Suprapubic skin (tissue), 4 donors: ENCODE measurements at regions not wholly inside any gene's neighbourhood (a gene's known extent, or its start where the extent isn't known, plus 50 kb on each side); places are given as distances from the start of the nearest gene placed in this dataset.
"Not testable (repeated sequence)": the region's sequence is repeated elsewhere in the genome, so short reads cannot be mapped to it uniquely, and the experiment has no call there.

Experiments used
- DNase-seq, 2 donors: peaks; one replicate each; pipeline ENCODE4 v3.0.0-alpha.2; 2019; ENCODE audit warnings: low spot score in 2 of 2
- H3K27ac ChIP-seq: fragments of 200-600 bp; sonication (generic); one replicate; pipeline ENCODE4 v1.5.1; 2019
- H3K27me3 ChIP-seq: fragments of 200-600 bp; sonication (generic); one replicate; pipeline ENCODE4 v1.5.1; 2019
- H3K36me3 ChIP-seq: fragments of 200-600 bp; sonication (generic); one replicate; pipeline ENCODE4 v1.5.1; 2019
- H3K4me1 ChIP-seq: fragments of 200-600 bp; sonication (generic); one replicate; pipeline ENCODE4 v1.5.1; 2019
- H3K4me3 ChIP-seq: fragments of 200-600 bp; sonication (generic); one replicate; pipeline ENCODE4 v1.5.1; 2019; ENCODE audit warnings: mild to moderate bottlenecking
- H3K9me3 ChIP-seq: fragments of 200-600 bp; sonication (generic); one replicate; pipeline ENCODE4 v1.5.1; 2019
- CTCF ChIP-seq, 2 donors: fragments of 200-600 bp in 1 of 2; fragments of 450-650 bp in 1 of 2; sonication (generic) in 1 of 2; IDR thresholded peaks; one replicate each; pipeline ENCODE4 v1.5.1; 2016 to 2019; ENCODE audit warnings: antibody characterized with exemption in 2 of 2, mild to moderate bottlenecking in 1 of 2, moderate library complexity in 1 of 2
- EP300 ChIP-seq: sonication (generic); formaldehyde crosslinking; IDR thresholded peaks from one replicate; pipeline ENCODE4 v1.6.1; 2017; ENCODE audit warnings: antibody characterized with exemption
- POLR2A ChIP-seq, 2 donors: fragments of 450-650 bp; IDR thresholded peaks; one replicate each; pipeline ENCODE4 v1.6.1; 2017; ENCODE audit warnings: antibody characterized with exemption in 2 of 2, mild to moderate bottlenecking in 2 of 2, moderate library complexity in 2 of 2
- POLR2AphosphoS5 ChIP-seq, 3 donors: sonication (generic); formaldehyde crosslinking; IDR thresholded peaks; one replicate each; pipeline ENCODE4 v1.6.1; 2017; ENCODE audit warnings: antibody characterized with exemption in 3 of 3
- WGBS: methylation state at CpG from one replicate; pipeline ENCODE4 v1.1.5; 2018; 5-methylcytosine and 5-hydroxymethylcytosine counted together

GRCh38 chr3:67064105-67064504, 66.0 kb downstream of the KBTBD8 start:
- no peaks in the 10 kb centered on the region for H3K4me1 ChIP-seq
- H3K36me3 ChIP-seq, result no peaks in the 10 kb centered on the region
- H3K9me3 ChIP-seq, result no peaks in the 10 kb centered on the region
- H3K4me3 ChIP-seq, result no peak overlapping the region
- H3K27ac ChIP-seq, result no peak overlapping the region
- WGBS, result 74% methylated on average over 3 of the region's 3 CpGs
- H3K27me3 ChIP-seq, result no peaks in the 10 kb centered on the region
- DNase-seq, result no peak
- TF ChIP-seq POLR2AphosphoS5 (IDR thresholded peaks at IDR 0.05), result no peak

GRCh38 chr3:67067251-67067650, 69.1 kb downstream of the KBTBD8 start:
- TF ChIP-seq CTCF (IDR thresholded peaks at IDR 0.05), result no peak
- no peak for TF ChIP-seq POLR2A (IDR thresholded peaks at IDR 0.05)
- no peak for TF ChIP-seq EP300
- no peak for TF ChIP-seq POLR2AphosphoS5 (IDR thresholded peaks at IDR 0.05)
- no peak overlapping the region for H3K4me3 ChIP-seq
- H3K4me1 ChIP-seq, result no peaks in the 10 kb centered on the region
- H3K36me3 ChIP-seq, result no peaks in the 10 kb centered on the region
- no peak overlapping the region for H3K27ac ChIP-seq
- no peaks in the 10 kb centered on the region for H3K9me3 ChIP-seq
- no peaks in the 10 kb centered on the region for H3K27me3 ChIP-seq
- DNase-seq, result no peak
- 70% methylated on average over 4 of the region's 4 CpGs for WGBS

GRCh38 chr3:67072640-67073039, 74.5 kb downstream of the KBTBD8 start:
- WGBS, result 98% methylated on average over 2 of the region's 2 CpGs

GRCh38 chr3:67073812-67074211, 75.7 kb downstream of the KBTBD8 start:
- 95% methylated on average over 1 of the region's 1 CpG for WGBS
- H3K4me1 ChIP-seq, result no peaks in the 10 kb centered on the region
- DNase-seq, result no peak
- TF ChIP-seq EP300, result no peak
- no peak for TF ChIP-seq POLR2AphosphoS5 (IDR thresholded peaks at IDR 0.05)
- no peak for TF ChIP-seq POLR2A (IDR thresholded peaks at IDR 0.05)
- no peak for TF ChIP-seq CTCF (IDR thresholded peaks at IDR 0.05)
- H3K9me3 ChIP-seq, result no peaks in the 10 kb centered on the region
- no peaks in the 10 kb centered on the region for H3K36me3 ChIP-seq
- H3K4me3 ChIP-seq, result no peak overlapping the region
- H3K27ac ChIP-seq, result no peak overlapping the region
- no peaks in the 10 kb centered on the region for H3K27me3 ChIP-seq

More at GRCh38 chr3:67072640-67073039, 74.5 kb downstream of the KBTBD8 start:
- H3K36me3 ChIP-seq, H3K27ac ChIP-seq, H3K27me3 ChIP-seq, DNase-seq, H3K4me3 ChIP-seq, H3K9me3 ChIP-seq, H3K4me1 ChIP-seq: not testable (repeated sequence)

- DNase-seq, result no peak
- Histone ChIP-seq H3K9me3 (no peaks in the 10 kb centered on the region), H3K27ac (no peak overlapping the region), H3K36me3 (no peaks in the 10 kb centered on the region), H3K27me3 (no peaks in the 10 kb centered on the region), H3K4me1 (no peaks in the 10 kb centered on the region), H3K4me3 (no peak overlapping the region)
- TF ChIP-seq POLR2AphosphoS5 (IDR thresholded peaks at IDR 0.05), result no peak
- TF ChIP-seq EP300, result no peak
- WGBS, result 46% methylated on average over 2 of the region's 2 CpGs
Measured at GRCh38 chr3:67075295-67075694, 77.2 kb downstream of the KBTBD8 start.

- H3K4me3 ChIP-seq, result no peak overlapping the region
- no peaks in the 10 kb centered on the region for H3K27me3 ChIP-seq
- TF ChIP-seq POLR2A (IDR thresholded peaks at IDR 0.05), result no peak
Measured at GRCh38 chr3:67076607-67077006, 78.5 kb downstream of the KBTBD8 start.

GRCh38 chr3:67077656-67078055, 79.5 kb downstream of the KBTBD8 start:
- no peaks in the 10 kb centered on the region for H3K9me3 ChIP-seq
- DNase-seq, result no peak
- no peak overlapping the region for H3K27ac ChIP-seq
- no peaks in the 10 kb centered on the region for H3K27me3 ChIP-seq
- no peaks in the 10 kb centered on the region for H3K4me1 ChIP-seq
- no peak overlapping the region for H3K4me3 ChIP-seq
- TF ChIP-seq EP300, result no peak
- TF ChIP-seq CTCF (IDR thresholded peaks at IDR 0.05), result no peak
- TF ChIP-seq POLR2A (IDR thresholded peaks at IDR 0.05), result no peak
- no peak for TF ChIP-seq POLR2AphosphoS5 (IDR thresholded peaks at IDR 0.05)
- no peaks in the 10 kb centered on the region for H3K36me3 ChIP-seq

More at GRCh38 chr3:67076607-67077006, 78.5 kb downstream of the KBTBD8 start:
- WGBS, result 58% methylated on average over 2 of the region's 2 CpGs
- DNase-seq, result no peak
- Histone ChIP-seq H3K27ac (no peak overlapping the region), H3K4me1 (no peaks in the 10 kb centered on the region), H3K36me3 (no peaks in the 10 kb centered on the region), H3K9me3 (no peaks in the 10 kb centered on the region)
